NCI-H2227 (cell line): ENCODE measurements at regions not wholly inside any gene's neighbourhood (a gene's known extent, or its start where the extent isn't known, plus 50 kb on each side); places are given as distances from the start of the nearest gene placed in this dataset.
A peak's percentile ranks its signal among the peaks of the same experiment; 100 is the strongest.
"Not testable (repeated sequence)": the region's sequence is repeated elsewhere in the genome, so short reads cannot be mapped to it uniquely, and the experiment has no call there.

Experiments used
- DNase-seq: peaks from one replicate; lab custom pipeline; 2025; ENCODE audit not compliant: unreplicated experiment; lab: John Stamatoyannopoulos, UW

DNA sequence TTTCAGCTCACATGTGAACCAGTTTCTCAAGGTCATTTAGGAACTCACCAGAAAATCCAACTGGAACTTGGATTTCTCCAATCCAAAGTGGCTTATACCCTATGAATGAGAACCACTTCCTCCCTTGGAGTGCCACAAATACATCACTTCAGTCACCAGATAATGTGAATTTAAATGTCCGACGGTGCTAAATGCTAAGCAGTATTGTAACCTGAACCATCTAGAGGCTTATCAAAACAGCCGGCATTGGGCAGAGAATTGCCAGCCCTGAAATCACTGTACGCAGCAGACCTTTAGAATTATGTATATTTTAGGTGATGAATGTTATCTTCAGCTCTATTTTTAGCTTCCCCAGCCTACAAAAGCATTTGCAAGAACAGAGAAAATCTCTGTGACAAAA is 76.8 kb upstream of the COX20 start:
- peak; percentile 13 for DNase-seq

DNA sequence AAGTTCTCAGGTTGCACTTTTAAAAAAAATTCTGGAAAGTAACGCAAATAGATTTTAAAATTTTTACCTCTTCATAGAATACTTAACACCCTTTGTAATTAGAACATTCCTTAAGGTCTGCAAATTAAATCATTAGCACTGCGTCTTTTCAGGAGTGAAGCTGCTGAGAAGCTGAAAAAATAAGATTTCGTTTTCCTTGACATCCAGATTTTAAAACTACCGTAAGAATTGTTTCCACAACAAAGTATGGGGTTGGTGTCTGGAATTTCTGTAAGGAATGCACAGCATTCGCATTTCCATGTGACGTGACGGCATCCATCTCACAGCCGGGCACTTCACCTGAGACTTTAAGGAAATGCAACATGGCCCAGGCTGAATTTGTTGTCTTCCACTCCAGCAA is 76.3 kb upstream of the COX20 start:
- DNase-seq: no peak

DNA sequence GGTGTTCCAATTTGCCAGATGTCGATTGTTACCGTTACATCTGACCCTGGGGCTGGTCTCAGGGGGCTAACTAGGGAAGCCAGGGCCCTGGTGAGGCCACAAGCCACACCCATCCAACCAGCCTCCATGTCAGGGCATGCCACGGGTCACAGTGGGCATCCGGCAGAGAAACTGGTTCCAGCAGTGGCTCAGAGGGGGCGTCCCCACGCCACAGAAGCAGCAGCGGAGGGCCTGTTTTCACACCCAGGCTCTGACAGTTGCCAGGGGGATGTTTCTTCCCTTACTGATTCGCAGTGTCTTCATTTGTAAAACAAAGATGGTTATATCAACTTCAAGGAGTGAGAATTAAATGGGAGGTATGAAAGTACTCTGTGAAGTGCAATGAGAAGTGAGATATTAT is 75.0 kb upstream of the COX20 start:
- no peak for DNase-seq

DNA sequence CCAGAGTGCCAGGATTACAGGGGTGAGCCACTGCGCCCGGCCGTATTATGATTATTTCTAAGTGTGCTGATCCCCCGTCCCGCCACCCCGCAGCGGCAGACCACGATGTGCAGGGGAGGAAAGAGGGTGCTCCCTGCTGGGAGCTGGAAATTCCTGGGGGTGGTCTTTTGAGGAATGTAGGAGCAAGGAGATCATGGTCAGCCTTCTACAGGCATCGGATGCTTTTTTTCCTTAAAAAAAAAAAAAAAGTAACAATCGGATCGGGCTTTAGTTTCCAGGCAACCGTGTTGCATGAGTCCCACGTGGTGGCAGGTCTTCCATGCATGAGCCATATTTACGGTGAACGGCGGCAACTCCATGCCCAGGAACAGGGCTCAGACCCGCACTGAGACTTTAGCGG is 74.2 kb upstream of the COX20 start:
- DNase-seq: peak; percentile 86

DNA sequence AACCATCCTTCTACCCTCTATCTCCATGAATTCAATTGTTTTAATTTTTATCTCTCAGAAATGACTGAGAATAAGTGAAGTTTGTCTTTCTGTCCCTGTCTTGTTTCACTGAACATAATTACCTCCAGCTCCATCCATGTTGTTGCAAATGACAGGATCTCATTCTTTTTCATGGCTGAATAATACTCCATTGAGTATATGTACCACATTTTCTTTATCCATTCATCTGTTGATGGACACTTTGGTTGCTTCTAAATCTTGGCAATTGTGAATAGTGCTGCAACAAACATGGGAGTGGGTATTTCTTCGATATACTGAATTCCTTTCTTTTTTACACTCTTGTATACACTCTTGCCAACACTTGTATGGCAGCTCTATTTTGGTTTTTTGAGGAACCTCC is 72.8 kb upstream of the COX20 start:
- no peak for DNase-seq

DNA sequence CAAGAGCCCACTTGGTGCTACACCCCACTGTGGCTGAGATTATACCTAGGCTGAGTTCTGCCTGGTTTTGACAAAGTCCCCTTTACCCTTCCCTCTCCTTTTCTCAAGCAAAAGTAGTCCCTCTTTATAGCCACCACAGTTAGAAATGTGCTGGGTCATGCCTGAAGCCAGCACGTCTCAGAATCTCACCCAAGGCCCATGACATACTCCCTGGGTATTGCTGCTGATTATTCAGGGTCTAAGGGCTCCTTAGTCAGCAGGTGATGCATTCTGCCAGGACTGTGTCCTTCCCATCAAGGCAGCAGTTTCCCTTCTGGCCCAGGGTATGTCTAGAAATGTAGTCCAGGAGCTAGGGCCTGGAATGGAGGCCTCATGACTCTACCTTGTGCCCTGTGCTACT is 67.3 kb upstream of the COX20 start:
- no peak for DNase-seq

DNA sequence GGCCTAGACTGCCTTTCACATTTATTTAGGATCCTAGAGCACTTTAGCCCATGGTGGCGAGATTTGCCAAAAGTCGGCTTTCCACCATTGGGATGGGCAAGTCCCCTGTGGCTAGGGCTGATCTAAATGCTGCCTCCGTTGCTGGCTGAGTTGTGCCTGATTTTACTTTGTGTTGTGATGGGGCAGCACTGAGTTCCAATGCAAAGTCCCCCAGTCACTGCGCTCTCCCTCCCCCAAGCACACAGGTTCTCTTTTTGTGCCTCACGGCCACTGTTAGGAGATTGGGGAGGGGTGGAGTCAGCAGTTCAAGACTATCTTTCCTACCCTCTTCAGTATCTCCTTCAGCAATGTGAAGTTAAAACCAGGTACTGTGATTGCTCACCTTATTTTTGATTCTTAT is 66.7 kb upstream of the COX20 start:
- DNase-seq: no peak

DNA sequence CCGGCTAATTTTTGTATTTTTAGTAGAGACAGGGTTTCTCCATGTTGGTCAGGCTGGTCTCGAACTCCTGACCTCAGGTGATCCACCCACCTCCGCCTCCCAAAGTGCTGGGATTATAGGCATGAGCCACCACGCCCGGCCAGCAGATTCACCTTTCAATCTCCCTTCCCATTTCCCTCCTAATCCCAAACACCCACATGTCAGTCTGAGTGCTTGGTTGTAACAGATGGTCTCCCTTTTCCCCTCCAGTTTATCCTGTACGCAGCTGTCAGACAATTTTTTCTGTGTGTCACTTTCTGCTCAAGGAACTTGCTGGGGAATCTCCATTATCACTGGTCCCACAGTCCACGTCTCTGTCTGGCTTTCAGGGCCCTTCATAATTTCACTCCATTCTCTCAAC is 64.9 kb upstream of the COX20 start:
- DNase-seq: not testable (repeated sequence)

DNA sequence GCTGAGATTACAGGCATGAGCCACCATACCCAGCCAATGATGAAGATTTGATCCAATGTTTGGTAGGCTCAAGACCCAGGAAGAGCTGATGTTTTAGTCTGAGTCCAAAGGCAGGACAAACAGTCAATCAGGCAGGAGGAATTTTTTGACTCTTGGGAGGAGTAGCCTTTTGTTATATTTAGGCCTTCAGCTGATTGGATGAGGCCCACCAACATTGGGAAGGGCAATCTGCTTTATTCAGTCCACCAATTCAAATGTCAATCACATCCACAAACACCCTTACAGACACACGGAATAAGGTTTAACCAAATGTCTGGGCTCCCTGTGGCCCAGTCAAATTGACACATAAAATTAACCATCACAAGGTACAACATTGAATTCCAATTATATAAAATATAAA is 61.9 kb upstream of the COX20 start:
- no peak for DNase-seq

DNA sequence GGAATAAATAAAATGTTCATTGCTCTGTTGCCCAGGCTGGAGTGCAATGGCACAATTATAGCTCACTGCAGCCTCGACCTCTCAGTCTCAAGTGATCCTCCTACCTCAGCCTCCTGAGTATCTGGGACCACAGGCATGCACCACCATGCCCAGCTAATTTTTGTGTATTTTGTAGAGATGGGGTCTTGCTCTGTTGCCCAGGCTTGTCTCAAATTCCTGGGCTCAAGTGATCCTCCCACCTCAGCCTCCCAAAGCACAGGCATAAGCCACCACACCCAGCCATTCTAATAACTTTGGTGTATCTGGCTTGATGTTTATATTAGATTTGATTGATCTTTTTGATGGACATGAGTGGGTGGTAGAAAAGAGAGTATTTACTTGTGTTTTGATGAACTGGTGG is 58.7 kb upstream of the COX20 start:
- DNase-seq: not testable (repeated sequence)

DNA sequence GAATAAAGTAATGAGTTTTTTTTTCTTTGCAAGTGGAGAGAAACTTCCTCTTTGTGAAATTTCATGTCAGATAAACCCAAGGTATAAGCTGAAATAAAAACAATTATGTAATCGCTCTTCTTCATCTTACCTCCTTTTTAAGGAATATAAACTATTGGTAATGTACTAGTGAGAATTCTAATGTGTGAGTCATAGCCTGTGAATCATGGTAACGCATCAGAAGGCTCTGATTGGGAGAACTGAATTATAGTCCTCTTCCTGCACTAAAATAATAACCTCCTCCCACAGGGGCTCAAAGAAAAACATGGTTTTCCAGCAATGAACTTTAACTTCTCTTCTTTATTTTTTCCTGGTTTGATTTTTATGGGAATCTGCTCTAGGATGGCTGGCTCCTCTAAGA is 57.1 kb upstream of the COX20 start:
- no peak for DNase-seq

DNA sequence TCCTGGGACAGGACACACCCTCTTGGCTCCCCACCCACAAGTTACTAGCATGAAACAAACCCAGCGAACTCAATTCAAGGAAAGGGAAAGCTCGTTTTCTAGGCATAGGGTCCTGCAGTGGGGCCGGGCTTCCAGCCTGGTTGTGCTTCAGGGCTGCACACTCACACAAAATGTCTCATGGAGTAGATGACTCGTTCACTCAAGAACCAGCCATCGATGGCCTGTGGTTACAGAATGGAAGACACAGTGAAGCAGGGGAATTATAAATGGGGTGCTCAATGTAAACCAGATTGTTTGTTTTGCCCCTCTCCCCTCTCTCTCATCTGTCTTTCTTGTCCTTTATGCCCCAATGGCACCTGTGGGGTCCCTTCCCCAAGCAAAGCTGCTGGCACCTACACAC is 56.0 kb upstream of the COX20 start:
- DNase-seq: no peak

DNA sequence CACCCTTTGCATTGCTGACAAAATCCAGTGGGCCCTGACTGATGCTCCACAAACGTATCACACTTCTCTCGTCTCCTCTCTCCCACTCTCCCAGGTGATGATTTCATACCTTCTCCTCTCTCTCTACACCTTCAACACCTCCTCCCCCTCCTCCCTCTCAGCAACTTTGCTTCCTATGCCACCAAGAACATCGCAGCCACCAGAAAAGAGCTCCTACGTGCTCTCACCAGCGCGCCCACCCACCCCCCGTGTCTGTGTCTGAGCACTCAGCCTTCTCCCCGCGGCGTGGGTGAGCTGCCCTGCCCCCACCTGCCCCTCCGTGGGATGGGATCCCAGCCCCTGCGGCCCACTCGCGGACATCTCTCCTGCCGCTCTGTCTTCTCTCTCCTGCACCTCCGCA is 55.1 kb upstream of the COX20 start:
- no peak for DNase-seq

DNA sequence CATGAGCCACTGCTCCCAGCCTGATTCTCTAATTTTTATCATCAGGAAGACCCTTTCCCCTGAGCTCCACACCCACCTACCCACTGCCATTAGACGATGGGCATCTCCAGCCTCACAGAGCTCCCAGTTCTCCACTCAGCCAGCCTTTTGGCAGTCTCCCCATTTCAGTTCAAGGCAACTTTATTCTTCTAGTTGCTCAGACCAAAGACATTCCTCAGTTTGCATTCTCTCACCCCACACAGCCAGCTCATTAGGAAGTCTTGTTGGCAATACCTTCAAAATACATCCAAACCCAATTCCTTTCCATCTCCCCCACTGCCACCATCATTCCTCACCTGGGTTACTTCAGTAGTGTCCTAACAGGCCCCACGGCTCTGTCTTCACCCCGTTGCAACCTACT is 53.4 kb upstream of the COX20 start:
- DNase-seq: no peak

DNA sequence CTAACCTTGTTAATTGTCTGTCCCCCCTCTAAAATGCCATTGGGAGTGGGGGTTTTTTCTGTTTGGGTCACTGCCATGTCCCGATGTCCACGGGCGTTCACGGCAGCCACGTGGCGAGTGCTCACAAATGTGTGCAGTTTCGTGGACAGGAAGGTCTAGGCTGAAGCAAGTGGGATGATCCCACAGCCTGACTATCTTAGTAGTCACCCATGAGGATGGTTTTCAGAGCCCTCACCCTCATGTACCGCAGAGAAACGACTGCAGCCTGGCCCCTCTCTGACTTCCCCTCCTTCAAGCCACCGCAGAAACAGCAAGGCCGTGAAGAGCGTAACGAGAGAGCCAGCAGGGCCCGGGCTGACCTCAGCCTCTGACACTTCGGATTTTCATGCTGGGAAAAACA is 52.3 kb upstream of the COX20 start:
- no peak for DNase-seq
